BJ (cell line): ENCODE measurements at regions not wholly inside any gene's neighbourhood (a gene's known extent, or its start where the extent isn't known, plus 50 kb on each side); places are given as distances from the start of the nearest gene placed in this dataset.
A peak's percentile ranks its signal among the peaks of the same experiment; 100 is the strongest.

Experiments used
- CTCF ChIA-PET: fragments of 350-600 bp; formaldehyde crosslinking; extraction: SDS; loops from one replicate; lab custom pipeline; 2021; ENCODE audit warnings: antibody characterized with exemption, inconsistent platforms; lab: Yijun Ruan, JAX
- POLR2A ChIA-PET: fragments of 300-600 bp; sonication (Branson Sonifier 250); formaldehyde crosslinking; extraction: SDS; loops from one replicate; lab custom pipeline; 2021; ENCODE audit warnings: antibody characterized with exemption; lab: Charles Lee
- DNase-seq: peaks from one replicate; pipeline ENCODE4 v3.0.0-alpha.2; 2011; ENCODE audit warnings: low read depth
- H3K27me3 ChIP-seq: 2 replicates; pipeline ENCODE4 v1.6.0; 2011; ENCODE audit warnings: low read length; ENCODE audit not compliant: control insufficient read depth, insufficient read depth
- H3K36me3 ChIP-seq: 2 replicates; pipeline ENCODE4 v1.5.1; 2011; ENCODE audit warnings: low read length; ENCODE audit not compliant: control insufficient read depth, insufficient read depth
- H3K4me3 ChIP-seq: 2 replicates; pipeline ENCODE4 v1.5.1; 2011; ENCODE audit warnings: low read depth, mild to moderate bottlenecking, control low read depth, low read length
- TF ChIP-seq, protein P1 (sequence below): IDR thresholded peaks from 2 replicates; pipeline ENCODE4 v1.5.1; 2011; ENCODE audit warnings: low read depth, mild to moderate bottlenecking, control low read depth, inconsistent platforms, low read length, moderate library complexity; ENCODE audit not compliant: insufficient read depth

DNA sequence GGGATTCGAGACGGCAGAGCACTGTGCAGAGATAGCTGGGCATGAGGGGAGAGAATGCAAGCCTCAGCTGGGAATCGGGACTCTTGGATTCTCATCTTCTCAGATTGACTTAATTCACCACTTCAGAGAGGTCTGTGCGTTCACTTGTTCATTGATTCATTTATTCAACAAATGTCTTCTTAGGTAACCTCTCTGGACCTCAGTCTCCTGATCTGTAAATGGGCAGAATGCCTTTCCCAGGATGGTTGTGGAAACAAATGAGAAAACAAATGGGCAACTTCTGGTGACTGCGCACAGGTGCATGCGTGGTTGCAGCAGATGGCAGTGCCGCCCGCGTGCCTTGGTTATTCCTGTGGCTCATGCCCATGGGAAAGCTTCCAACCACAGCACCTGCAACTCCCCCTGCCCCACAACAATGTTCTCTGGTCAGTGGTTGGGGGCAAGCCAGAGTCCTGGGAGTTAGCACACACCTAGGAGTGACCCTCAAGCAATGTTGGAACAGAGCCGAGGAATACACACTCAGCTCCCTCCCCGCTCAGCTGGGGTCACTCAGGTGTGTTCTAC lies 110.1 kb upstream of the RUNX3 start:
- CTCF ChIA-PET: interaction anchor here (0.6 to 0.9 kb wide), 3 partner anchors 31 to 192 kb away, joined by 3 to 4 read pairs (median 3); no protein-coding TSS in a partner anchor
- no peaks in the 10 kb centered on the region for H3K36me3 ChIP-seq
- H3K4me3 ChIP-seq: no peak overlapping the region
- TF ChIP-seq, protein P1, sequence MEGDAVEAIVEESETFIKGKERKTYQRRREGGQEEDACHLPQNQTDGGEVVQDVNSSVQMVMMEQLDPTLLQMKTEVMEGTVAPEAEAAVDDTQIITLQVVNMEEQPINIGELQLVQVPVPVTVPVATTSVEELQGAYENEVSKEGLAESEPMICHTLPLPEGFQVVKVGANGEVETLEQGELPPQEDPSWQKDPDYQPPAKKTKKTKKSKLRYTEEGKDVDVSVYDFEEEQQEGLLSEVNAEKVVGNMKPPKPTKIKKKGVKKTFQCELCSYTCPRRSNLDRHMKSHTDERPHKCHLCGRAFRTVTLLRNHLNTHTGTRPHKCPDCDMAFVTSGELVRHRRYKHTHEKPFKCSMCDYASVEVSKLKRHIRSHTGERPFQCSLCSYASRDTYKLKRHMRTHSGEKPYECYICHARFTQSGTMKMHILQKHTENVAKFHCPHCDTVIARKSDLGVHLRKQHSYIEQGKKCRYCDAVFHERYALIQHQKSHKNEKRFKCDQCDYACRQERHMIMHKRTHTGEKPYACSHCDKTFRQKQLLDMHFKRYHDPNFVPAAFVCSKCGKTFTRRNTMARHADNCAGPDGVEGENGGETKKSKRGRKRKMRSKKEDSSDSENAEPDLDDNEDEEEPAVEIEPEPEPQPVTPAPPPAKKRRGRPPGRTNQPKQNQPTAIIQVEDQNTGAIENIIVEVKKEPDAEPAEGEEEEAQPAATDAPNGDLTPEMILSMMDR: no peak
- H3K27me3 ChIP-seq: peaks cover 7% of the 10 kb centered on the region
- POLR2A ChIA-PET: no interaction called here
- DNase-seq: no peak

- H3K36me3 ChIP-seq: no peaks in the 10 kb centered on the region
- peaks cover 7% of the 10 kb centered on the region for H3K27me3 ChIP-seq
- CTCF ChIA-PET: interaction anchor here (0.9 to 6.5 kb wide), 12 partner anchors 8 to 191 kb away, joined by 3 to 146 read pairs (median 11); partner anchors contain the start of gene RUNX3
- no peak overlapping the region for H3K4me3 ChIP-seq
- POLR2A ChIA-PET: no interaction called here
- DNase-seq: no peak
- TF ChIP-seq, protein P1: 0 out of 2 replicates have a peak, but pooled peaks have one; percentile 10
These were observed 109.2 kb upstream of the RUNX3 start for GRCh38 chr1:25039229-25039628.

GRCh38 chr1:25038699-25039098 lies 108.6 kb upstream of the RUNX3 start:
- no peaks in the 10 kb centered on the region for H3K36me3 ChIP-seq
- ChIA-PET POLR2A (no interaction called here), CTCF (interaction anchor here (0.9 to 6.5 kb wide), 14 partner anchors 9 to 191 kb away, joined by 3 to 146 read pairs (median 8); partner anchors contain the start of gene RUNX3)
- H3K4me3 ChIP-seq: no peak overlapping the region
- H3K27me3 ChIP-seq: peaks cover 7% of the 10 kb centered on the region
- no peak for DNase-seq
- TF ChIP-seq, protein P1: no peak

DNA sequence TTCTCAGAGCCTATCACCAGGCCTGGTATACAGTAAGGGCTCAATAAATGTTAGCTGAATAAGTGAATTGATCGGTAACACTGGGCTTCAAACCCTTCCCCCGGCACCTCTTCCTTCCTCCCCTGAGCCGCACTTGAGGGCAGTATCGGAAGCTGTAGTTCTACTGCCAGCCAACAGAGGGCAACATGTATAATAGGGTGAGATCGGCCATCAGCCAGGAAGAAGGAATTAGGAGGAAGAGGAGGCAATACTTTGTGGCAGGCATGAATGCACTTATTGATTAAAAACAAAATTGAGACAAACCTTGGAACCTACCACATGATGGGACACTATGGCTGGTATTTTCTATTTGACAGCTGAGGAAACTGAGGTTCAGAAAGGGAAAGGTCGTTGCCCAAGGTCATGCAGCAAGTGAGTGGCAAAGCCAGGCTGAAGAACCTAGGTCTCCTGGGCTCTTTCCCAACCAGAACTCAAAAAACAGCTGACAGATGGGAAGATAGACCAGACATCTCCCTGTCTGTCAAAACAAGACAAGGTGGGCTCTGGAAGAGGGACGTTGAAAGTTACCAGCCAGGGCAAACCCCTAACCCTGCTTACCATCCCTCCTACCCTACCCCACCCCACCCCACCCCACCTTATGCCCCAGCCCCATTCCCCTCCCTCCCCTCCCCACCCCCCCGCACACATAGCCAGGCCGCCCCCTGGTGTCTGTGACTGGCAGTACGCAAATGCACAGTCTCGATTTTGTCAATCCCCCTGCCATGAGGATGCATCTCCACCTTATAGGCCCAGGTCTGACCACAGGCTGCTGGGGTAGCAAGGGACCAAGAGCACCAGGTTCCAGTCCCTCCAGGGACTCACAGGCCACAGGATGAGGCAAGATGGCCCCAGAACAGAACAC lies 107.3 kb upstream of the RUNX3 start:
- CTCF ChIA-PET: interaction anchor here (0.6 to 6.5 kb wide), 35 partner anchors 9 to 838 kb away, joined by 3 to 146 read pairs (median 5); partner anchors contain the start of gene RUNX3
- H3K36me3 ChIP-seq: no peaks in the 10 kb centered on the region
- no peak for DNase-seq
- TF ChIP-seq, protein P1: peak; percentile 69
- H3K4me3 ChIP-seq: no peak overlapping the region
- peaks cover 7% of the 10 kb centered on the region for H3K27me3 ChIP-seq
- POLR2A ChIA-PET: no interaction called here

- peaks cover 3% of the 10 kb centered on the region for H3K27me3 ChIP-seq
- TF ChIP-seq, protein P1: no peak
- no peak for DNase-seq
- CTCF ChIA-PET: interaction anchor here (0.6 to 6.5 kb wide), 18 partner anchors 8 to 663 kb away, joined by 3 to 146 read pairs (median 7); partner anchors contain the start of gene RUNX3
- no peak overlapping the region for H3K4me3 ChIP-seq
- no peaks in the 10 kb centered on the region for H3K36me3 ChIP-seq
- POLR2A ChIA-PET: no interaction called here
These were observed 106.1 kb upstream of the RUNX3 start for GRCh38 chr1:25036117-25036546.
